ENCODE measurements at regions not wholly inside any gene's neighbourhood (a gene's known extent, or its start where the extent isn't known, plus 50 kb on each side); places are given as distances from the start of the nearest gene placed in this dataset.
A peak's percentile ranks its signal among the peaks of the same experiment; 100 is the strongest.

- Mint-ChIP-seq H3K27me3 (ENCODE audit: low read depth) (no peaks in the 10 kb centered on the region), H3K36me3 (ENCODE audit: low read depth) (no peaks in the 10 kb centered on the region), H3K9me3 (no peaks in the 10 kb centered on the region), H3K4me1 (peaks cover 60% of the 10 kb centered on the region), H3K4me3 (no peak overlapping the region), H3K27ac (peak overlapping the region; percentile 34 to 90 (median 88))
- TF ChIP-seq CTCF (IDR thresholded peaks at IDR 0.05; ENCODE audit: unreplicated experiment in 3 of 3): no peak
These were observed 434.7 kb downstream of the FOXO1 start for GRCh38 chr13:40231751-40232150.

- Mint-ChIP-seq H3K27me3 (ENCODE audit: low read depth) (no peaks in the 10 kb centered on the region), H3K36me3 (ENCODE audit: low read depth) (no peaks in the 10 kb centered on the region), H3K9me3 (no peaks in the 10 kb centered on the region), H3K4me3 (no peak overlapping the region), H3K4me1 (peaks cover 60% of the 10 kb centered on the region), H3K27ac (peak overlapping the region; percentile 45 to 88 (median 74))
- no peak for TF ChIP-seq CTCF (IDR thresholded peaks at IDR 0.05; ENCODE audit: unreplicated experiment in 3 of 3)
These were observed 434.0 kb downstream of the FOXO1 start for GRCh38 chr13:40232311-40233040.

GRCh38 chr13:40233731-40234195 is 432.7 kb downstream of the FOXO1 start:
- peaks cover 60% of the 10 kb centered on the region for H3K4me1 Mint-ChIP-seq
- no peaks in the 10 kb centered on the region for H3K9me3 Mint-ChIP-seq
- peak overlapping the region; percentile 64 to 88 (median 74) for H3K27ac Mint-ChIP-seq
- no peak for TF ChIP-seq CTCF (IDR thresholded peaks at IDR 0.05; ENCODE audit: unreplicated experiment in 3 of 3)
- peak overlapping the region in 1 of 3 experiments; percentile 23 for H3K4me3 Mint-ChIP-seq
- no peaks in the 10 kb centered on the region for H3K36me3 Mint-ChIP-seq (ENCODE audit: low read depth)
- no peaks in the 10 kb centered on the region for H3K27me3 Mint-ChIP-seq (ENCODE audit: low read depth)

- TF ChIP-seq CTCF (IDR thresholded peaks at IDR 0.05; ENCODE audit: unreplicated experiment in 3 of 3): no peak
- no peak overlapping the region for H3K4me3 Mint-ChIP-seq
- H3K27me3 Mint-ChIP-seq (ENCODE audit: low read depth): no peaks in the 10 kb centered on the region
- no peaks in the 10 kb centered on the region for H3K9me3 Mint-ChIP-seq
- no peaks in the 10 kb centered on the region for H3K36me3 Mint-ChIP-seq (ENCODE audit: low read depth)
- peaks cover 46% of the 10 kb centered on the region for H3K4me1 Mint-ChIP-seq
- H3K27ac Mint-ChIP-seq: no peak overlapping the region
These were observed 431.2 kb downstream of the FOXO1 start for GRCh38 chr13:40235160-40235796.

GRCh38 chr13:40236566-40237168 is 429.8 kb downstream of the FOXO1 start:
- Mint-ChIP-seq H3K27me3 (ENCODE audit: low read depth) (no peaks in the 10 kb centered on the region), H3K4me1 (peaks cover 33% of the 10 kb centered on the region), H3K27ac (no peak overlapping the region)

More at GRCh38 chr13:40236566-40237168, 429.8 kb downstream of the FOXO1 start:
- TF ChIP-seq CTCF (IDR thresholded peaks at IDR 0.05; ENCODE audit: unreplicated experiment in 3 of 3): no peak
- H3K9me3 Mint-ChIP-seq: no peaks in the 10 kb centered on the region
- H3K4me3 Mint-ChIP-seq: no peak overlapping the region
- no peaks in the 10 kb centered on the region for H3K36me3 Mint-ChIP-seq (ENCODE audit: low read depth)
